ENCODE measurements at regions not wholly inside any gene's neighbourhood (a gene's known extent, or its start where the extent isn't known, plus 50 kb on each side); places are given as distances from the start of the nearest gene placed in this dataset.

DNA sequence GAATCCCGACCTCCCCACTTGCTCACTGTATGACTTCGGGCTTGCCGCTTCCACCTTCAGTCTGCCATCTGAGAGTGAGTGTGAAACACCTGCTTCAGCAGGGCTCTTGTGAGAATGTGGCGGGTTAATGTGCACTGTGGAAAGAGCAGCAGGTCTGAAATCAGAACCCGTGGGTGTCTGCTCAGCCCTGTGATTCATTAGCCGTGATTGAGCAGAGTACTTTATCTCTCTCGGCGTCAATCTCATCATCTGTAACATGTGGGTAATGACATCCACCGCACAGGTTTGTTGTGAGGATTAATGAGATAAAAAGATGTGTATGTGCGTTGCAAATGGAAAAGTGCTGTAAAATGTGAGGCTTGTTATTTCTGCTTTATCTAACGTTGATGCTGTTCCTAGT, 128.6 kb downstream of the LRATD1 start:
- TF ChIP-seq CTCF (IDR thresholded peaks at IDR 0.05; ENCODE audit: low read length) (no peak), EZH2 (IDR thresholded peaks at IDR 0.05; ENCODE audit: borderline replicate concordance, low read length) (no peak)

Measured in OCI-LY1 (cell line).